NCI-H2171 treated with DMSO at 0.1 percent for 48 hours (cell line): ENCODE measurements at regions not wholly inside any gene's neighbourhood (a gene's known extent, or its start where the extent isn't known, plus 50 kb on each side); places are given as distances from the start of the nearest gene placed in this dataset.

Experiments used
- DNase-seq: peaks from one replicate; lab custom pipeline; 2025; lab: John Stamatoyannopoulos, UW

DNA sequence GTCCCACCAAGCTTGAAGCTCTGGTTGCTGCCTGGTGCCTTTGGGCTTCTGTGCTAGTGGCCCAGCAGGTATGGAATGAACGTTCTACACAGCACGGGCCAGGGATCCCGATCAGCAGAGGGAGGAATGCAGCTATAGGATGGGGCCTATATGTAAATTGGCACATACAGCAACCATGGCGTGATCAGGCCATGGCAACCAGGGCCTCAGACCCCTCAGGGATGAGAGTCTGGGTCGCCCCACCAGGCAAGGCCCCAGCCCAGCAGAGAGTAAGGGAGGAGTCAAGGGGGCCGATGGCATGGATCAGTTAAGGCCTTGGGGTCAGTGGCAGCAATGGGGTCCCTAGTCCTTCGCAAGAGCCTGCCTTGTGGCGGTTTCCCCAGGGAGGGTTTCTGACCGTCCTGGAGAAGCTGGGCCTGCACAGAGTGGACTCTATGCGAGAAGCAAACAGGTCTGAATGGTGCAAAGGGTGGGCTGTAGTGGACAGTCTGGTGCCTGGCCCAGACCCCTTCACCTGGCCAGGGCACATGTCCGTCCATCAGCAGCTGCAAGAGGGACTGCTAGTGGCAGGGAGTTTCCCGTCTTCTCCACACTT is 98.2 kb upstream of the SLC22A11 start:
- DNase-seq, result no peak

DNA sequence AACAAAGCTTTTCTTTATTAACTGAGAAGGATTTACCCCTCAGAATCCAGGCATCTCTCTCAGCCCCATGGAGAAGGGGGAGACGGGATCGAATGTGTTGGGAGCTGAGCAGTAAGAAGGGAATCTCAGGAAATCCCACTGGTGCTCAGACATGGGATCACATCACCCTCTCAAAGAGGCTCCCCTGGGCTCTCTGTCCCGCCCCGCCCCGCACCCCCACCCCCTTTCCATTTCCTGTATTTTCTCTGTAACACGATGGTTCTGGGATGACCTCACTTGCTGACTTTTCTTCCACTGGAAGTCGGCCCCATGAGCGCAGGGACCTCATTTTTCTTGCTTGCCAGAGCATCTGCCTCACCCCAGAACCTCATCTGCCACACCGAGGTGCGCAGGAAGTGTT is 96.7 kb upstream of the SLC22A11 start:
- no peak for DNase-seq

GRCh38 chr11:64459609-64460008 is 96.1 kb upstream of the SLC22A11 start:
- no peak for DNase-seq

- DNase-seq, result no peak
Measured at GRCh38 chr11:64461081-64461480, 94.7 kb upstream of the SLC22A11 start.

GRCh38 chr11:64466115-64466718 is 89.5 kb upstream of the SLC22A11 start:
- no peak for DNase-seq

DNA sequence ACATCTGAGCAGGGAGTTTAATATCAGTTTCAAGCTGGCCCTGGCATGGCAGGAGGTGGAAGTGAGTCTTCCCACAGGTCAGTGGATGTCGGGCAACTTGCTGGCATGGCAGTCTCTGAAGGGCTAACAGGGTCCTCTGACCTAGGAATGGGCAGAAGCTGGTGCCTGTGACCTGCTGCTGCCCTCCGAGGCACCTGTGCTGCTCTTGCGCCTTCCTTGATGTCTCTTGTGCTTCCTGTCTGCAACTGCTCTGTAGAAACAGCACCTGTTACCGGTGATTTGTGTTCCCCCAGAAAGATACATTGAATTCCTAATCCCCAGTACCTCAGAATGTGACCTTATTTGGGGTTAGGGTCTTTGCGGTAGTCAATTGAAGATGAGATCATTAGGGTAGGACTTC is 86.5 kb upstream of the SLC22A11 start:
- DNase-seq, result no peak

DNA sequence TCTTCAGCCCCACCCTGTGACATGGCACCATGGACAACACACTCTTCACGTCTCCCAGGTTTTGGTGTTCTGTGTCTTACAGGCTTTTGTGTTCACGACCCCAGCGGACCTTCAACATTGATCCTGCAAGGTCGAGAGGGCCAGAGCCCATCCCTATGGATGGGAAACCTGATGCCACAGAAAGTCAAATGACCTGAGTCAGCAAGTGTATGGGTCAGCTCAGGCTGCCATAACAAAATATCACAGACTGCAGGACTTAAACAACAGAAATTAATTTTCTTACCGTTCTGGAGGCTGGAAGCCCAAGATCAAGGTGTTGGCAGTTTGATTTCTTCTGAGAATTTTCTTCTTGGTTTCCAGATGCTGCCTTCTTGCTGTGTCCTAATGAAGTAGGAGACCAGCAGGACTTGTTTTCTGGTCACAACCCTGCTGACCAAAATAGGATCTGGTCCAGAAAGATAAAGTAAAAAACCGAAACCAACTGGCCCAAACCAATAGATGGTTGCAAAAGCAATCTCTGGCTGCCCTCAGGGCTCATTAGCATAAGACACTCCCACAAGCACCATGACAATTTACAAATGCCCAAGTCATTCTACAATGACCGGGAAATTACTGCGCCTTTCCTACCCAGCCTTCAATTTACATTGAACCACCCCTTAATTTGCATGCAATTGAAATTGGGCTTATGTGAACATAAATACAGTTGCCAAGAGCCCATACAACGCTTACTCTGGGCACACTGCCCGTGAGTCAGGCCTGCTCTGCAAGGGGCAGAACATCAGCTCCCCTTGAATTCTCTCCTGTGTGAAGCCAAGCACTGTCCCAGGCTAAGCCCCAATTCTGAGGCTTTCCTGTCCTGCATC is 82.9 kb upstream of the SLC22A11 start:
- DNase-seq, result no peak

DNA sequence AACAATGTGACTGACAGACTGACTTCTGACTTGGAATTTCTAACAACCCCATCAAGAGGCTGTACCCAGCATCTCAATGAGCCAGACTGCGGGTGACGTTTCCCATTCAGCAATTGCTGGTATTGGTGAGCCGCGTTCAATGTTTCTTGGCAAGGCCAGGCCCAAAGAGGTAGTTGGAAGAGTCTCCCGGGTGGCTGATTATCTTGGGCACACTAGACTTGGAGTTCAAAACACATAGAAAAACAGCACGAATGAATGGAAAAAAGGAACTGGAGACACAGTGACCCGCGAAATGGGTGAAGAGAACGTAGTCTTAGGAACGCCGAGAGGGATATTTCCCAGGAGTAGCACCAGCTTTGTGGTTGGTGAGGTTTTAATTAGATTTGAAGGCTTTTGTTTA is 81.1 kb upstream of the SLC22A11 start:
- DNase-seq, result no peak

DNA sequence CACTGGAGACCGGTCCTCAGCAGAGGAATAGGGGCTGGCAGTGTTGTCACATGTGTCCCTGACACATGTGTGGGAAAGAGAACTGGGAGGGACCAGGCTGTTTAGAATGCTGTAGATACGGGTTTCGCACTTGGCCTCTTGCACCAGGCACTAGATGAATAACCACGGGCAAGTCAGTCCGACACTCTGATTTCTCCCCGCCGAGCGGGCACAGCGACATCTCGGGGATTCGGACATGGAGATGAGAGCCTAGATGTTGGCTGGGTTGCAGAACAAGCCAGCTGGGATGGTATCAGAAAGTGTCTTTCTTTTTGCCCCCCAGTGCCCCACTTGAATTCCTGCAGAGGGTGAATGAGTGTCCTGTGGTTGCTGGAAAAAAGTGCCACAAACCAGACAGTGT is 80.6 kb upstream of the SLC22A11 start:
- no peak for DNase-seq

DNA sequence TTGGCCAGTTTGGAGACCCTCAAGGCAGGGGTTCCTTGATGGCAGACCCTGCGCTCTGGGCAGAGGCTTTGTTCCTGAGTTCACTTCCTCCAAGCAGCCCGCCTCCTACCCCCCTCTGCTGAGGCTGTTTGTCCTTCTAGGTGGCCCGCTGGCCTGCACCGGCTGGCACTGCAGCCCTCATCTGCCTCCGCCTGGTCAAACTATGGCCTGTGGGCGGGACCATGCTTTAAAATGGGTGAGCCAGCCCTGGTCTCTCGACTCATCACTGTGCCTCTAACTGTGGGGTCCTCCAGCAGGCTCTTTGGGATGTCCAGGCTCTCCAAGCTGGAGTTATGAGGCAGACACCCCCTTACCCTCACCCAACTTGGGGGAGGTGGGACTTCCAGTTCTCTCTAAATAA is 78.9 kb upstream of the SLC22A11 start:
- no peak for DNase-seq

GRCh38 chr11:64477675-64478074 is 78.1 kb upstream of the SLC22A11 start:
- DNase-seq, result no peak

DNA sequence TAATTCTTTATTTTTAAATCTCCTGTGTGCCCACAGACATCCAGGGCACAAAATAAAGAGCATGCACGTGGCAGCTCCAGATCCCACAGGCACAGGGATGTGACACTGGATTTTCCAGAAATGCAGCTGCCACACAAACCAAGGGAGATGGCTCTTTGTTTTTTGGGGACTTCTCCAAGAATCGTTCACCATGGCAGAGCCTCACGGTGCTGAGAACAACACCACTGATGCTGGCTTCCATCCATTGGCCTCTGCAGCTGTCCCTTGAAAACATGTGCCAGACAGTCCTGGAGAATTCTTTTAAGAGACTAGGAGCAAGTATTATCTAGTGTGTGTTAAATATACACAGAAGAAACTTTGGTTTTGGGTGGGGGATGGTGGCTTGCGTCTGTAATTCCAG is 73.2 kb upstream of the SLC22A11 start:
- no peak for DNase-seq

GRCh38 chr11:64484191-64485022 is 71.3 kb upstream of the SLC22A11 start:
- no peak for DNase-seq

GRCh38 chr11:64485074-64485473 is 70.7 kb upstream of the SLC22A11 start:
- peak; percentile 17 for DNase-seq

- DNase-seq, result peak; percentile 32
Measured at GRCh38 chr11:64489831-64490441, 65.8 kb upstream of the SLC22A11 start.

GRCh38 chr11:64490562-64491216 is 65.1 kb upstream of the SLC22A11 start:
- no peak for DNase-seq

DNA sequence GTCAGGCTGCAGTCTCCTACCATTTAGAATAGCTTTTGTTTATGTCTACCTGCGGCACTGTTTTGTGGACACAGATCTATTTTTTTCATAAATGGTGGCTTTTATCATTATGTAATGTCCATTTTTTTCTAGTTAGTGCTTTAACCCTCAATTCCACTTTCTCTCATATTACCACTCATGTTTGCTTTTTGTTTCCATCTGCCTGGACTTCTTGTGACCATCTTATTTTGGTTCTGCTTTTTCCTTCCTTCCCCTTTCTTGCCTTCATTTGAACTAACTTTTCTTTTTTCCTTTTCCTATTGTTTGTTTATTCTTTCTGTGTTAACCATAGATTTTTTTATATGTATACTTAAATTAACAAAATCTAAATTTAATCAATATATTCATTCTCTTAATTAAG is 63.2 kb upstream of the SLC22A11 start:
- DNase-seq, result no peak

GRCh38 chr11:64498136-64498535 is 57.6 kb upstream of the SLC22A11 start:
- DNase-seq, result no peak

- no peak for DNase-seq
Measured at GRCh38 chr11:64499261-64500004, 56.3 kb upstream of the SLC22A11 start.

DNA sequence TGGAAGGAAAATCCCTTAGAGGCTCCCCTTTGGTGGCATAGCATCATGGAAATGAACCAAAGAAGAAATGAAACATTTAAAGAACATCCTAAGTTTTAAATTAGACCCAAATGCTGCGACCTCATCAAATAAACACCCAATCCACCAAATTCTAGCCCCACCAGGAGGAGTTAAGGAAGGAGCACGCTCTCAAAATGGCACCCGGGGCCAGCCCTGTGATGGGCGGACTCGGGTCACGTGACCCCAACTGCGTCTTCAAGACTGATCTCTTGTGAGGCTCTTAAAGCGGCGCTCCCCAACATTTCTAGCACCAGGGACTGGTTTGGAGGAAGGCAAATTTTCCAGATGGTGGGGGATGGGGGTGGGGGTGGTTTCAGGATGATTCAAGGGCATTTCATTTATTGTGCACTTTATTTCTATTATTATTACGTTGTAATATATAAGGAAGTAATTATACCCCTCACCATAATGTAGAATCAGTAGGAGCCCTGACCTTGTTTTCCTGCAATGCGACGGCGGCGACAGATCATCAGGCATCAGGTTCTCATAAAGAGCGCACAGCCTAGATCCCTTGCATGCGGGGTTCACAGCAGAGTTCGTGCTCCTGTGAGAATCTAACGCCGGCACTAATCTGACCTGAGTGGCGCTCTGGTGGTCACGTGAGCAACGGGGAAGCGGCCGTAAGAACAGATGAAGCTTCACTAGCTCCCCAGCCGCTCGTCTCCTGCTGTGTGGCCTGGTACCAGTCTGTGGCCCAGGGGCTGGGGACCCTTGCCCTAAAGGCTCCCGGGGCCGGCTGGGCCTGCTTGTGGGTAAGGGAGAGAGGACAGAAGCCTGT is 55.3 kb upstream of the SLC22A11 start:
- no peak for DNase-seq
